ENCODE measurements at regions not wholly inside any gene's neighbourhood (a gene's known extent, or its start where the extent isn't known, plus 50 kb on each side); places are given as distances from the start of the nearest gene placed in this dataset.

- no peak for DNase-seq
Observed at GRCh38 chr7:97639036-97639435, 92.8 kb upstream of the TAC1 start.

- no peak for DNase-seq
Observed at GRCh38 chr7:97659363-97660045, 72.4 kb upstream of the TAC1 start.

- no peak for DNase-seq
Observed at GRCh38 chr7:97667359-97667758, 64.5 kb upstream of the TAC1 start.

GRCh38 chr7:97671571-97671970, 60.3 kb upstream of the TAC1 start:
- no peak for DNase-seq

- no peak for DNase-seq
Observed at GRCh38 chr7:97680622-97681021, 51.3 kb upstream of the TAC1 start.
